GM13976 (cell line): ENCODE measurements at regions not wholly inside any gene's neighbourhood (a gene's known extent, or its start where the extent isn't known, plus 50 kb on each side); places are given as distances from the start of the nearest gene placed in this dataset.

Source experiments
- DNase-seq: peaks from one replicate; pipeline ENCODE4 v3.0.0; 2012; ENCODE audit warnings: low spot score
- in situ Hi-C: fragments of 300-500 bp; cut with MboI; formaldehyde crosslinking; loops from one replicate; pipeline ENCODE4 v1.12.0; 2022; ENCODE audit warnings: low sequenced_read_pairs, mixed read lengths, inconsistent platforms; ENCODE audit not compliant: unreplicated experiment
- TF ChIP-seq, protein P1 (sequence below): IDR thresholded peaks from 2 replicates; pipeline ENCODE4 v1.5.1; 2012; ENCODE audit warnings: borderline replicate concordance, mild to moderate bottlenecking; ENCODE audit not compliant: insufficient read depth; ENCODE audit errors: extremely low read depth, missing control alignments, control extremely low read depth

DNA sequence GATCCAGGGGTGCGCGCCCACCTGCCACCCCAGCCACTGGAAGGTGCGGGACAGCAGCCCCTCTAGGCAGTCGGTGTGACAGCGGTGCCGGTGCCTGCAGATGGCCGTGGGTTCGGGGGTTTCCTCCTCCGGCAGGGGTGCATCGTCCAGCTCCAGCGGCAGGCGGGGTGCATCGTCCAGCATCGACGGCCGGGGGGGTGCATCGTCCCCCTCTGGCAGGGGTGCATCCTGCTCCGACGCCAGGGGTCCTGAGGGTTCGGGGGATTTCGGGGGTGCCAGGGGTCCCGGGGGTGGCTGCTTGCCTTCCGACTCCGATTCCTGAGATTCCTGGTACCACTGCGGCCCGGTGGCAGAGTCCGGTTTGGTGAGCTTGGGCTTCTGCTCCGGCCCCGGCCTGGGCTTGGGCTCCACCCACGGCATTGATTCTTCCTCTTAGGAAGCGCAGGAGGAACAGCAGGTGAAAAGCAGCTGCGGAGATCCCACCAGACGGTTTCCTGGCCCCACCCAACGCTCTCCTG is 90.2 kb upstream of the RAB18 start:
- in situ Hi-C loops, result no loop called here
- TF ChIP-seq, protein P1, sequence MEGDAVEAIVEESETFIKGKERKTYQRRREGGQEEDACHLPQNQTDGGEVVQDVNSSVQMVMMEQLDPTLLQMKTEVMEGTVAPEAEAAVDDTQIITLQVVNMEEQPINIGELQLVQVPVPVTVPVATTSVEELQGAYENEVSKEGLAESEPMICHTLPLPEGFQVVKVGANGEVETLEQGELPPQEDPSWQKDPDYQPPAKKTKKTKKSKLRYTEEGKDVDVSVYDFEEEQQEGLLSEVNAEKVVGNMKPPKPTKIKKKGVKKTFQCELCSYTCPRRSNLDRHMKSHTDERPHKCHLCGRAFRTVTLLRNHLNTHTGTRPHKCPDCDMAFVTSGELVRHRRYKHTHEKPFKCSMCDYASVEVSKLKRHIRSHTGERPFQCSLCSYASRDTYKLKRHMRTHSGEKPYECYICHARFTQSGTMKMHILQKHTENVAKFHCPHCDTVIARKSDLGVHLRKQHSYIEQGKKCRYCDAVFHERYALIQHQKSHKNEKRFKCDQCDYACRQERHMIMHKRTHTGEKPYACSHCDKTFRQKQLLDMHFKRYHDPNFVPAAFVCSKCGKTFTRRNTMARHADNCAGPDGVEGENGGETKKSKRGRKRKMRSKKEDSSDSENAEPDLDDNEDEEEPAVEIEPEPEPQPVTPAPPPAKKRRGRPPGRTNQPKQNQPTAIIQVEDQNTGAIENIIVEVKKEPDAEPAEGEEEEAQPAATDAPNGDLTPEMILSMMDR, result no peak
- DNase-seq, result no peak

DNA sequence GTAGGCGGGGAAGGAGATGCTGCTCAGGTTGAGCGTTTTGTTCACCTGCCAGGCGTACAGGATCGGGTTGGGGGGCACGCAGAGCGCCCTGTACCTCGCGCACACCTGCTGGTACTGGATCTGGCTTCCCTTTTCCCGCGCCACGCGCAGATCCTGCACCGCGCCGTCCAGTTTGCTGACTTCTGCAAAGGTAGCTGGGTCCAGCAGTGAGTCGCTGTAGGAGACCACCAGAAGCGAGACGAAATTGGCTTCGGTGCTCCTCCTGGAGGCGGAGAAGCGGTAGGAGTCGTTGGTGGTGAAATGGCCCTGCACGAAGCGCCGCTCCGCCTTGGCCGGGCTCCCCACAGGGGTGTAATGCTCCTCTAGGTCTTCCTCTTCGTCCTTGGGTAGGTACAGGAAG is 90.7 kb upstream of the RAB18 start:
- TF ChIP-seq, protein P1, result no peak
- in situ Hi-C loops, result no loop called here
- DNase-seq, result no peak

DNA sequence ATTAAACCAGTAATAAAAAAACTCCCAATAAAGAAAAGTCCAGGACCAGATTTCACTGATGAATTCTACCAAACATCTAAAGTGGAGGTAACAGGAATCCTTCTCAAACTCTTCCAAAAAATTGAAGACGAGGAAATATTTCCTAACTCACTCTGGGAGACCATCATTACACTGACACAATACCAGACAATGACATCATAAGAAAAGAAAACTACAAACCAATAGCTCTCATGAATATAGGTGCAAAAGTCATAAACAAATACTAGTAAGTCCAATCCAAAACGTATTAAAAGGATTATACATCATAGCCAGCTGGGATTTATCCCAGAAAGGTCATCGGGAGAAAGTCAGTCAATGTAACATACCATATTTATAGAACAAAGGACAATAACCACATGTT is 94.0 kb upstream of the RAB18 start:
- in situ Hi-C loops, result no loop called here
- DNase-seq, result no peak
- TF ChIP-seq, protein P1, result no peak

DNA sequence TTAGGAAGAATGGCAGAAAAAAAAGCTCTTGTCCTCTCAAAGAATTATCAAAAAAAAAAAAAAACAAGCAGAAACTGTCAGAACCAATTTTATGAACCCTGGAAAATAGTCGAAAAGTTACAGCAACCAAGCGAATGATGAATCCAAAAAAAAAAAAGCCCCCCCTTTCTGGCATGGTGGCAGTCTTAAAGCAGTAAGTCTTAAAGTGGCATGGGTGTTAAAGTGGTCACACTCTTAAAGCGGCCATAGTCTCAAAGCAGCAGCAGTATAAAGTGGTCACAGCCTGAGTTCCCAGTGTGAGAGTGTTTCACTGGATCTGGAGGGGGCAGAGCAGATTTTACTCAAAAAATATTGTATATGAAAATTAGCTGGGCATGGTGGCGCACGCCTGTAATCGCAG is 96.8 kb upstream of the RAB18 start:
- in situ Hi-C loops, result no loop called here
- TF ChIP-seq, protein P1, result no peak
- DNase-seq, result no peak

DNA sequence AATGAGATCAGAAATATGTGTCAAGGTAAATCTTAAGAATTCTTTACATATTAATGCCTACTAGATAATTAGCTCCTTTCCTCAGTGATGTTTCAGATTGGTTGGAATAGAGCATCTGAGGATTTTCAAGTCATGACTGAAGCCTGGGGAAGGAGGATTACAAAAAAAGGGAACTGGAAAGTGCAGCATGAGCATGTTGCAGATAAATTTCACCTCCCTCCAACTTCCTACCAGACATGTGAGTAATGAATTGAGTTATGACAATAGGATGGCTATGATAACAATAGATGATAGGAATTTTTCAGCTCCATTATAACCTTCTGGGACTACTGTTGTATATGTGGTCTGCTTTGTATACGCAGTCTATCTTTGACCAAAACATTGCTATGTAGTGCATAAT is 104.2 kb upstream of the RAB18 start:
- no peak for DNase-seq
- TF ChIP-seq, protein P1, result no peak
- in situ Hi-C loops, result no loop called here

DNA sequence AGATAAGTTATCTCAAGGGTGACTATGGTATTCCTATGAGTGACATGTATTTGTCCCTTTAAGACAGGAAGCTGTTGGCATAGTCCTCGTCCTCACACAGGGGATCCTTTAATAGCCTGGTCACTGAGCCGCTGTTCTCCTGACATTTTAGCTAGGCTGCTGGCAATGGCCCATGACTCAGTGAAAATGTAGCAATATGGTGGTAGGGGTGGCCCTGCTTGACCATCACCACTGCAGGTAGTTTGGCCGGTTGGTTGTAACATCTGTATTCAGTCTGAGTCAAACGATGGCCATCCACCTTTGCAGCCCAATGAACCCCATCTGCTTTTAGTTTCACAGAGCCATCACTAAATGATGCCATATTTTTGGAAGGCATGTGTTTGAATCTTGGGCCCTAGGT is 110.1 kb upstream of the RAB18 start:
- DNase-seq, result no peak
- in situ Hi-C loops, result no loop called here
- TF ChIP-seq, protein P1, result no peak

DNA sequence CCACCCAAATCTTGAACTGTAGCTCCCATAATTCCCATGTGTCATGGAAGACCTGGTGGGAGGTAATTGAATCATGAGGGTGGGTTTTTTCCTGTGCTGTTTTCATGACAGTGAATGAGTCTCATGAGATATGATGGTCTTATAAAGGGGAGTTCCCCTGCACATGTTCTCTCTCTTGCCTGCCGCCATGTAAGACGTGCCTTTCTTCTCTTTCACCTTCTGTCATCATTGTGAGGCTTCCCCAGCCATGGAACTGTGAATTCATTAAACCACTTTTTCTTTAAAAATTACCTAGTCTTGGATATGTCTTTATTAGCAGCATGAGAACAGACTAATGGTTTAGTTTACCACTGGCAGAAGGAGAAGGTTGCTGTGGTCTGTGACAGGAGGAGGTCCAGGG is 111.5 kb upstream of the RAB18 start:
- in situ Hi-C loops, result no loop called here
- DNase-seq, result no peak
- TF ChIP-seq, protein P1, result no peak
